HepG2 (cell line): ENCODE measurements at regions not wholly inside any gene's neighbourhood (a gene's known extent, or its start where the extent isn't known, plus 50 kb on each side); places are given as distances from the start of the nearest gene placed in this dataset.

Experiments used
- ERF ChIP-seq: IDR thresholded peaks from 2 replicates; pipeline ENCODE4 v1.6.1; 2018; ENCODE audit warnings: missing biosample characterization, missing genetic modification reagents
- KLF13 ChIP-seq: sonication (generic); formaldehyde crosslinking; IDR thresholded peaks from 2 replicates; pipeline ENCODE4 v1.4.0; 2020; ENCODE audit warnings: mild to moderate bottlenecking, missing genetic modification reagents
- NFIC ChIP-seq: IDR thresholded peaks from 2 replicates; pipeline ENCODE4 v1.6.1; 2012; ENCODE audit warnings: mild to moderate bottlenecking, low read length, inconsistent platforms
- NFYB ChIP-seq: sonication (generic); formaldehyde crosslinking; IDR thresholded peaks from 2 replicates; pipeline ENCODE4 v1.4.0; 2020; ENCODE audit warnings: missing genetic modification reagents
- NONO ChIP-seq, 2 experiments: fragments of 450-650 bp in 1 of 2; sonication (generic) in 1 of 2; formaldehyde crosslinking in 1 of 2; IDR thresholded peaks in 1 of 2; conservative IDR thresholded peaks in 1 of 2; 2 replicates each; pipeline versions ENCODE4 v1.6.1 to v1.8.0; 2017 to 2022; ENCODE audit warnings: mild to moderate bottlenecking in 1 of 2, missing genetic modification reagents in 1 of 2, moderate library complexity in 1 of 2
- POGZ ChIP-seq: sonication (generic); formaldehyde crosslinking; IDR thresholded peaks from 2 replicates; pipeline ENCODE4 v1.4.0; 2020; ENCODE audit warnings: mild to moderate bottlenecking, missing genetic modification reagents
- SAFB2 ChIP-seq: sonication (generic); formaldehyde crosslinking; IDR thresholded peaks from 2 replicates; pipeline ENCODE4 v1.5.1; 2020; ENCODE audit warnings: missing genetic modification reagents, low read depth, mild to moderate bottlenecking, borderline replicate concordance
- UBTF ChIP-seq: sonication (generic); formaldehyde crosslinking; IDR thresholded peaks from 2 replicates; pipeline ENCODE4 v1.4.0; 2020; ENCODE audit warnings: mild to moderate bottlenecking, missing genetic modification reagents
- XBP1 ChIP-seq: sonication (generic); formaldehyde crosslinking; IDR thresholded peaks from 2 replicates; pipeline ENCODE4 v1.5.0; 2020; ENCODE audit warnings: missing genetic modification reagents
- YEATS2 ChIP-seq: sonication (generic); formaldehyde crosslinking; IDR thresholded peaks from 2 replicates; pipeline ENCODE4 v1.4.0; 2020; ENCODE audit warnings: missing genetic modification reagents, borderline replicate concordance
- ZBTB14 ChIP-seq: sonication (generic); formaldehyde crosslinking; IDR thresholded peaks from 2 replicates; pipeline ENCODE4 v1.4.0; 2020; ENCODE audit warnings: missing genetic modification reagents

DNA sequence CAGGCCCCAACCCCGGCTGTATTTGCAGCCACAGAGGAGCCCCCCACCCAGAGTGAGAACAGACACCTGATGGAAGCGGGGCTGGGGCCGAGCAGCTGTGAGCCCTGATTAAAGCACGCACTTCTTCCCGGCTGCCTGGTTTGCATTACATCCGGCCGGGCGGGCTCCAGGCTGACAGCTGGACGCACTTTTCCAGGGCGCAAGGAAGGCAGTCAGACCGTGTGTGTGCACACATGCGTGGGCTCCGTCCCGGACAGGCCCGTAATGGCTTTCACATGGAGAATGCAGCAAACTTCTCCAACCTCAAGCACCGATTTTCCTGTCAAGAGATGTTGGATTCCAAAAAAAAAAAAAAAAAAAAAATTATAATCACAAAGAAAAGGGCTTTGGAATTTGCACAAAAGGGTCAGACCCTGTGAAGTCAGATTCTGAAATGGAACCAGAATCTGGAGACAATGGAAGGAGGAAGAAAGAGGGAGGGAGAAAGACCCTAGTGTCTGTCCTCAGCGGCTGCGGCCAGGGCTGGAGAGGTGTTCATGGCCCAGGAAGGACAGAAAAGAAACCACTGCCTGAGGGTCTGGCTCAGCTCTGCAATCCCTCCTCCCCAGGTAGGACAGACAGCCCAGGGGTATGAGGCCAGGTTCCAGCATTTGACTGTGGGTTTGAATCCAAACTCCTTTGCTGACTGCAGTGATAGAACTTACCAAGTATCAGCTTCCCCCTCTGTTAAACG lies 365.5 kb downstream of the MN1 start (continued):
- no peak for TF ChIP-seq ZBTB14 (CRISPR knock-in tag)
- TF ChIP-seq NONO (IDR thresholded peaks at IDR 0.05), result no peak
- no peak for TF ChIP-seq NONO (CRISPR knock-in tag; conservative IDR thresholded peaks at IDR 0.05)
- no peak for TF ChIP-seq ERF (CRISPR knock-in tag)
- no peak for TF ChIP-seq POGZ (CRISPR knock-in tag)
- no peak for TF ChIP-seq SAFB2 (CRISPR knock-in tag)
- TF ChIP-seq NFIC, result no peak
- no peak for TF ChIP-seq NFYB
- TF ChIP-seq KLF13, result no peak
- no peak for TF ChIP-seq UBTF
- TF ChIP-seq YEATS2 (CRISPR knock-in tag), result no peak
- TF ChIP-seq XBP1 (CRISPR knock-in tag), result no peak
